ENCODE measurements at regions not wholly inside any gene's neighbourhood (a gene's known extent, or its start where the extent isn't known, plus 50 kb on each side); places are given as distances from the start of the nearest gene placed in this dataset.
A peak's percentile ranks its signal among the peaks of the same experiment; 100 is the strongest.

DNA sequence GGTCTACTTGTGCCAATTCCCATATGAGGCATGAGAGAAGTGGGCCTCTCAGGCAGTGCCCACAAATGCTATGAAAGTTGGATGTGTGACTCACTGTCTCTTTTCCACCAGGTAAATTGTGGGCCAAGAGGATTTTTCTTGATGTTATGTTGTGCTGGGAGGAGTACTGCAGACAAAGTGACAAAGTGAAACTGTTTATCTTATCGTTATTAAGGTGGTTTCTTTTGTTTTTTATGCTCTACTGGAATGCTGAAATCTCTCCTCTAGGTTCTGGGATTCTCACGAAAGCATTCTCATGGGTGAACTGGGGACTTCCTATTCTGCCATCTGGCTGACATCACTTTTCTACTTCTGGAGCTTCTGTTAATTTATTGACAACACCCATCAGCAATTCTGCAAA, 919.6 kb upstream of the EPHA6 start:
- no peak overlapping the region for H3K9ac ChIP-seq (ENCODE audit: low read length)
- H2AFZ ChIP-seq (ENCODE audit: low read depth, low read length, severe bottlenecking): peak overlapping the region; percentile 40
- no peaks in the 10 kb centered on the region for H3K9me3 ChIP-seq (ENCODE audit: insufficient read depth, low read length)
- no peak for TF ChIP-seq EZH2phosphoT487 (conservative IDR thresholded peaks at IDR 0.05; ENCODE audit: low read length)
- TF ChIP-seq, protein P1, sequence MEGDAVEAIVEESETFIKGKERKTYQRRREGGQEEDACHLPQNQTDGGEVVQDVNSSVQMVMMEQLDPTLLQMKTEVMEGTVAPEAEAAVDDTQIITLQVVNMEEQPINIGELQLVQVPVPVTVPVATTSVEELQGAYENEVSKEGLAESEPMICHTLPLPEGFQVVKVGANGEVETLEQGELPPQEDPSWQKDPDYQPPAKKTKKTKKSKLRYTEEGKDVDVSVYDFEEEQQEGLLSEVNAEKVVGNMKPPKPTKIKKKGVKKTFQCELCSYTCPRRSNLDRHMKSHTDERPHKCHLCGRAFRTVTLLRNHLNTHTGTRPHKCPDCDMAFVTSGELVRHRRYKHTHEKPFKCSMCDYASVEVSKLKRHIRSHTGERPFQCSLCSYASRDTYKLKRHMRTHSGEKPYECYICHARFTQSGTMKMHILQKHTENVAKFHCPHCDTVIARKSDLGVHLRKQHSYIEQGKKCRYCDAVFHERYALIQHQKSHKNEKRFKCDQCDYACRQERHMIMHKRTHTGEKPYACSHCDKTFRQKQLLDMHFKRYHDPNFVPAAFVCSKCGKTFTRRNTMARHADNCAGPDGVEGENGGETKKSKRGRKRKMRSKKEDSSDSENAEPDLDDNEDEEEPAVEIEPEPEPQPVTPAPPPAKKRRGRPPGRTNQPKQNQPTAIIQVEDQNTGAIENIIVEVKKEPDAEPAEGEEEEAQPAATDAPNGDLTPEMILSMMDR (IDR thresholded peaks at IDR 0.05; ENCODE audit: insufficient read depth, low read length, poor library complexity, severe bottlenecking): no peak
- H3F3A ChIP-seq (ENCODE audit: insufficient read depth): no peaks in the 10 kb centered on the region
- H3K36me3 ChIP-seq (ENCODE audit: low read length): no peaks in the 10 kb centered on the region
- no peak overlapping the region for H3K4me3 ChIP-seq (ENCODE audit: insufficient read depth, low read length, poor library complexity, severe bottlenecking)
- H4K20me1 ChIP-seq (ENCODE audit: low read depth, low read length): no peaks in the 10 kb centered on the region
- peak overlapping the region; percentile 2 for H3K4me2 ChIP-seq (ENCODE audit: low read depth, low read length, poor library complexity, severe bottlenecking)
- no peak overlapping the region for H3K27ac ChIP-seq (ENCODE audit: low read depth, low read length)
- no peaks in the 10 kb centered on the region for H3K79me2 ChIP-seq (ENCODE audit: insufficient read depth, low read length)
- no peaks in the 10 kb centered on the region for H3K27me3 ChIP-seq (ENCODE audit: low read length)
- H3K9me2 ChIP-seq (replicated peaks; ENCODE audit: insufficient read depth, low read length): no peaks in the 10 kb centered on the region

GRCh38 chr3:95899494-95899893, 914.9 kb upstream of the EPHA6 start:
- no peaks in the 10 kb centered on the region for H3K79me2 ChIP-seq (ENCODE audit: insufficient read depth, low read length)
- H3K27me3 ChIP-seq (ENCODE audit: low read length): no peaks in the 10 kb centered on the region
- no peak overlapping the region for H3K27ac ChIP-seq (ENCODE audit: low read depth, low read length)
- no peaks in the 10 kb centered on the region for H3K9me2 ChIP-seq (replicated peaks; ENCODE audit: insufficient read depth, low read length)
- H4K20me1 ChIP-seq (ENCODE audit: low read depth, low read length): no peaks in the 10 kb centered on the region
- H3K9ac ChIP-seq (ENCODE audit: low read length): no peak overlapping the region
- no peak overlapping the region for H3K4me3 ChIP-seq (ENCODE audit: insufficient read depth, low read length, poor library complexity, severe bottlenecking)
- no peak overlapping the region for H2AFZ ChIP-seq (ENCODE audit: low read depth, low read length, severe bottlenecking)
- H3K9me3 ChIP-seq (ENCODE audit: insufficient read depth, low read length): no peaks in the 10 kb centered on the region
- no peak overlapping the region for H3K4me2 ChIP-seq (ENCODE audit: low read depth, low read length, poor library complexity, severe bottlenecking)
- H3K36me3 ChIP-seq (ENCODE audit: low read length): no peaks in the 10 kb centered on the region
- no peaks in the 10 kb centered on the region for H3F3A ChIP-seq (ENCODE audit: insufficient read depth)
- TF ChIP-seq, protein P1 (IDR thresholded peaks at IDR 0.05; ENCODE audit: insufficient read depth, low read length, poor library complexity, severe bottlenecking): no peak
- no peak for TF ChIP-seq EZH2phosphoT487 (conservative IDR thresholded peaks at IDR 0.05; ENCODE audit: low read length)

DNA sequence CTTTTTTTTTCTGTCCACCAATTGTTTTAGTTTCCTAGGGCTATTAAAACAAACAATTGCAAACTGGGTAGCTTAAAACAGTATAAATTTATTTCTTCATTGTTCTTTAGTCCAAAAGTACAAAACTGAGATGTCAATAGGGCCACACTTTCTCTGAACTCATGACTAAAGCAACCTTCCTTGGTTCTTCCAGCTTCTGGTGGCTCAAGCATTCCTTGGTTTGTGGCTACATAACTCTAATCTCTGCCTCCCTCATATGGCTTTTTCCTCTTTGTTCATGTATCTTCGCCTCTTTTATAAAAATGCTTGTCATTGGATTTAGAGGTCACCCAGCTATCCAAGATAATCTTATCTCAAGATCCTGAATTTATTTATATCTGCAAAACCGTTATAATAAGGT, 914.5 kb upstream of the EPHA6 start:
- no peak overlapping the region for H3K9ac ChIP-seq (ENCODE audit: low read length)
- no peaks in the 10 kb centered on the region for H3K36me3 ChIP-seq (ENCODE audit: low read length)
- H3K27me3 ChIP-seq (ENCODE audit: low read length): no peaks in the 10 kb centered on the region
- H3K4me2 ChIP-seq (ENCODE audit: low read depth, low read length, poor library complexity, severe bottlenecking): no peak overlapping the region
- TF ChIP-seq, protein P1 (IDR thresholded peaks at IDR 0.05; ENCODE audit: insufficient read depth, low read length, poor library complexity, severe bottlenecking): no peak
- no peak for TF ChIP-seq EZH2phosphoT487 (conservative IDR thresholded peaks at IDR 0.05; ENCODE audit: low read length)
- no peaks in the 10 kb centered on the region for H3K9me3 ChIP-seq (ENCODE audit: insufficient read depth, low read length)
- H3K27ac ChIP-seq (ENCODE audit: low read depth, low read length): no peak overlapping the region
- H2AFZ ChIP-seq (ENCODE audit: low read depth, low read length, severe bottlenecking): no peak overlapping the region
- H3F3A ChIP-seq (ENCODE audit: insufficient read depth): no peaks in the 10 kb centered on the region
- no peaks in the 10 kb centered on the region for H3K9me2 ChIP-seq (replicated peaks; ENCODE audit: insufficient read depth, low read length)
- no peaks in the 10 kb centered on the region for H4K20me1 ChIP-seq (ENCODE audit: low read depth, low read length)
- no peaks in the 10 kb centered on the region for H3K79me2 ChIP-seq (ENCODE audit: insufficient read depth, low read length)
- no peak overlapping the region for H3K4me3 ChIP-seq (ENCODE audit: insufficient read depth, low read length, poor library complexity, severe bottlenecking)
